Tibial artery (tissue), 4 donors: ENCODE measurements at regions not wholly inside any gene's neighbourhood (a gene's known extent, or its start where the extent isn't known, plus 50 kb on each side); places are given as distances from the start of the nearest gene placed in this dataset.

ENCODE experiments used
- DNase-seq, 2 donors: peaks; one replicate each; pipeline ENCODE4 v3.0.0-alpha.2; 2019
- H3K27ac ChIP-seq, 2 donors: fragments of 200-600 bp; sonication (generic) in 1 of 2; 1 replicate in 1 of 2; 2 replicates in 1 of 2; pipeline ENCODE4 v1.5.1; 2018 to 2019; ENCODE audit warnings: mild to moderate bottlenecking in 1 of 2
- H3K27me3 ChIP-seq, 2 donors: fragments of 200-600 bp; sonication (generic) in 1 of 2; one replicate each; pipeline versions ENCODE4 v1.5.1 to v1.6.0; 2016 to 2019
- H3K36me3 ChIP-seq, 3 donors: fragments of 200-600 bp; sonication (generic) in 2 of 3; one replicate each; pipeline ENCODE4 v1.5.1; 2016 to 2019; ENCODE audit warnings: mild to moderate bottlenecking in 2 of 3
- H3K4me1 ChIP-seq, 4 donors: fragments of 200-600 bp; sonication (generic) in 2 of 4; 1 replicate in 3 of 4; 2 replicates in 1 of 4; pipeline ENCODE4 v1.5.1; 2016 to 2019
- H3K4me3 ChIP-seq, 2 donors: fragments of 200-600 bp; sonication (generic) in 1 of 2; 1 replicate in 1 of 2; 2 replicates in 1 of 2; pipeline ENCODE4 v1.5.1; 2018 to 2019; ENCODE audit warnings: mild to moderate bottlenecking in 2 of 2
- H3K9me3 ChIP-seq, 3 donors: fragments of 200-600 bp; sonication (generic) in 1 of 3; one replicate each; pipeline ENCODE4 v1.5.1; 2016 to 2019
- intact Hi-C: fragments of 100-400 bp; cut with DNase I; formaldehyde crosslinking; loops from one replicate; pipeline ENCODE4 v1.15.0; 2023; ENCODE audit warnings: low total_unique reads
- TF ChIP-seq, protein P1 (sequence below), 2 experiments: fragments of 200-600 bp in 1 of 2; fragments of 450-650 bp in 1 of 2; IDR thresholded peaks; one replicate each; pipeline ENCODE4 v1.5.1; 2017 to 2019; ENCODE audit warnings: antibody characterized with exemption in 2 of 2, mild to moderate bottlenecking in 1 of 2, moderate library complexity in 1 of 2

DNA sequence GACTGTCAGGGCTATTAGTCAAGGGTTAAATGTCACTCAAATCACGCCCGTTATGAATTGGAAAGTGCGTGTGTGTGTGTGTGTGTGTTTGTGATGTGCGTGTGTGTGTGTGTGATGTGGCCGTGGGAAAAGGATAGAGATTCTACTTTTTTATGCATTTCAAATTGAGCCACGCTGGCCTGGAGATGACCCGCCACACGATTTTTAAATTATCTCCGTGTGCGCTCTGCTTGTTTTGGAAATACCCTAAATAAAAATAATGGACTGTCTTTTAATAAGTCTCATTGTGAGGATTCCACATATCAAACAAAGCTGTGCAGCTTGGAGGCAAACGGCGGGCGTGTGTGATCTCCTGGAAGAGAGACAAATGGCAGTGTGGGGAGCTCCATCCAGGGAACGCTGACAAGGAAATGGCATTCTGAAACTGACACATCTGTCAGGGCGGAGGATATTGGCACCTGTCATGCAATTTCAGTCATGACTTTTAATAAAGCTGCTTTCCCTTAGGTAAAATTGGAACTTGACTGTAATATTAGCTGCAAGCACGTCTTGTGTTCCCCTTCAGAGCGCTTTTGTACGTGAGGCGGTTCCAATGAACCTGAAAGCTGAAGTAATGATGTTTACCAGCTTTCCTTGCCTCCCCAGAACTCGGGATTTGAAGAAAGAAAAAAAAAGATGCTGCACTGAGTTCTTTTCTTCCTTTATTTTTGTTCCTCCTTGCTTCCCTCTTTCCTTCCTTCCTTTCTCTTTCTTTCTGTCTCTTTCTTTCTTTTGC is 381.8 kb upstream of the SMIM21 start:
- no peaks in the 10 kb centered on the region for H3K9me3 ChIP-seq
- H3K4me3 ChIP-seq, result peak overlapping the region in 1 of 2 donors; percentile 6
- DNase-seq, result no peak
- H3K27ac ChIP-seq, result no peak overlapping the region
- TF ChIP-seq, protein P1, sequence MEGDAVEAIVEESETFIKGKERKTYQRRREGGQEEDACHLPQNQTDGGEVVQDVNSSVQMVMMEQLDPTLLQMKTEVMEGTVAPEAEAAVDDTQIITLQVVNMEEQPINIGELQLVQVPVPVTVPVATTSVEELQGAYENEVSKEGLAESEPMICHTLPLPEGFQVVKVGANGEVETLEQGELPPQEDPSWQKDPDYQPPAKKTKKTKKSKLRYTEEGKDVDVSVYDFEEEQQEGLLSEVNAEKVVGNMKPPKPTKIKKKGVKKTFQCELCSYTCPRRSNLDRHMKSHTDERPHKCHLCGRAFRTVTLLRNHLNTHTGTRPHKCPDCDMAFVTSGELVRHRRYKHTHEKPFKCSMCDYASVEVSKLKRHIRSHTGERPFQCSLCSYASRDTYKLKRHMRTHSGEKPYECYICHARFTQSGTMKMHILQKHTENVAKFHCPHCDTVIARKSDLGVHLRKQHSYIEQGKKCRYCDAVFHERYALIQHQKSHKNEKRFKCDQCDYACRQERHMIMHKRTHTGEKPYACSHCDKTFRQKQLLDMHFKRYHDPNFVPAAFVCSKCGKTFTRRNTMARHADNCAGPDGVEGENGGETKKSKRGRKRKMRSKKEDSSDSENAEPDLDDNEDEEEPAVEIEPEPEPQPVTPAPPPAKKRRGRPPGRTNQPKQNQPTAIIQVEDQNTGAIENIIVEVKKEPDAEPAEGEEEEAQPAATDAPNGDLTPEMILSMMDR (IDR thresholded peaks at IDR 0.05), result no peak
- intact Hi-C loops, result no loop called here
- H3K27me3 ChIP-seq, result peaks cover 0 to 15% of the 10 kb centered on the region in 2 donors
- no peaks in the 10 kb centered on the region for H3K36me3 ChIP-seq
- H3K4me1 ChIP-seq, result peaks cover 0 to 12% (median 4%) of the 10 kb centered on the region in 4 donors

GRCh38 chr18:75805265-75805664 is 377.8 kb upstream of the SMIM21 start:
- TF ChIP-seq, protein P1 (IDR thresholded peaks at IDR 0.05), result no peak
- Histone ChIP-seq H3K27me3 (peaks cover 0 to 15% of the 10 kb centered on the region in 2 donors), H3K4me3 (no peak overlapping the region), H3K36me3 (no peaks in the 10 kb centered on the region), H3K9me3 (no peaks in the 10 kb centered on the region), H3K27ac (no peak overlapping the region), H3K4me1 (peaks cover 0 to 12% (median 4%) of the 10 kb centered on the region in 4 donors)
- DNase-seq, result no peak
- intact Hi-C loops, result no loop called here

DNA sequence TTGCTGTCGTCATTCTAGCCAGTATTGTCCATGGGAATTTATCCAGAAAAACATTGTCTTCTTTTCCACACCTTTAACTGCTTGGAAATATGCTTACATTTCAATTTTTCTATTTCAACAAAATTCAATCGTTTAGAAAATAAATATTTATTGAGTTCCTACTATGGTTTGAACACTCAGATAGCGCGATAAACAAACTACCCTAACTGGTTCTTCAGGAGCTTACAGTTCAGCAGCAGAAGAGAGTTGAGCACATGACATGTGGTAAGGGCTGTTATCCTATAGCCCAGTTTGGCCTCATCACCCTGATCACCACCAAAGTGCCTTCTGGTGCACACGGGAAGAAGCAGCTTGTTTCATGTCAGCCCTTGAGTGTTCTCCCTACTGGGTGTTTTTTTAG is 375.2 kb upstream of the SMIM21 start:
- Histone ChIP-seq H3K4me1 (no peaks in the 10 kb centered on the region), H3K36me3 (no peaks in the 10 kb centered on the region), H3K27ac (no peak overlapping the region), H3K9me3 (no peaks in the 10 kb centered on the region), H3K4me3 (no peak overlapping the region), H3K27me3 (peaks cover 0 to 7% of the 10 kb centered on the region in 2 donors)
- intact Hi-C loops, result no loop called here
- no peak for DNase-seq
- TF ChIP-seq, protein P1 (IDR thresholded peaks at IDR 0.05), result no peak

- DNase-seq, result no peak
- TF ChIP-seq, protein P1 (IDR thresholded peaks at IDR 0.05), result no peak
- no peak overlapping the region for H3K4me3 ChIP-seq
- H3K27me3 ChIP-seq, result no peaks in the 10 kb centered on the region
- intact Hi-C loops, result no loop called here
- no peaks in the 10 kb centered on the region for H3K36me3 ChIP-seq
- no peaks in the 10 kb centered on the region for H3K4me1 ChIP-seq
- H3K27ac ChIP-seq, result no peak overlapping the region
- H3K9me3 ChIP-seq, result no peaks in the 10 kb centered on the region
Observed at GRCh38 chr18:75801178-75801577, 373.7 kb upstream of the SMIM21 start.

DNA sequence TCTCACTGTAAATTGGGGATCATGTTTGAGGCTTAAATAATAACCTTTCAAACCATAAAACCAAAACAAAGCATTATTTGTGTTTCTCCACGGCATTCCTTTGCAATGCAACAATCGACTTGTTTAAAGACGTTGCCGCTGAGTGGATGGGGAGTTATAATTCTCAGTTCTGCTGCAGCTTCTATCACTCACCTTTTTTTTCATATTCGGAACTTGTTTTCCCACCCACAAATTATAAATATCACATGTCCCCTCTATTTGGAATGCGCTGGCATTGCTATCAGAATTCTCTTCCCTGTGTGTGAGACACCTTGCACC is 372.8 kb upstream of the SMIM21 start:
- DNase-seq, result no peak
- Histone ChIP-seq H3K27ac (no peak overlapping the region), H3K27me3 (no peaks in the 10 kb centered on the region), H3K4me3 (no peak overlapping the region), H3K9me3 (no peaks in the 10 kb centered on the region), H3K36me3 (no peaks in the 10 kb centered on the region), H3K4me1 (no peaks in the 10 kb centered on the region)
- intact Hi-C loops, result no loop called here
- TF ChIP-seq, protein P1 (IDR thresholded peaks at IDR 0.05), result no peak
